ENCODE measurements at regions not wholly inside any gene's neighbourhood (a gene's known extent, or its start where the extent isn't known, plus 50 kb on each side); places are given as distances from the start of the nearest gene placed in this dataset.
"Not testable (repeated sequence)": the region's sequence is repeated elsewhere in the genome, so short reads cannot be mapped to it uniquely, and the experiment has no call there.

GRCh38 chr14:30402846-30403245 is 156.1 kb upstream of the G2E3 start:
- intact Hi-C loops (cut with micrococcal nuclease; ENCODE audit: unreplicated experiment) = no loop called here
- CTCF ChIA-PET = no interaction called here
- H3K27me3 Mint-ChIP-seq (ENCODE audit: unreplicated experiment) = peaks cover 57% of the 10 kb centered on the region
- no TSS peak for BruUV-seq (replicated peaks)
- peaks cover 2% of the 10 kb centered on the region for H3K9me3 Mint-ChIP-seq (ENCODE audit: low read depth, unreplicated experiment)
- H3K4me1 Mint-ChIP-seq (ENCODE audit: low read depth, unreplicated experiment) = no peaks in the 10 kb centered on the region
- TF ChIP-seq CTCF (IDR thresholded peaks at IDR 0.05; ENCODE audit: unreplicated experiment) = no peak
- no peak overlapping the region for H3K4me3 Mint-ChIP-seq (ENCODE audit: low read depth, unreplicated experiment)
- H3K36me3 Mint-ChIP-seq (ENCODE audit: insufficient read depth, unreplicated experiment) = no peaks in the 10 kb centered on the region
- no peak for DNase-seq
- H3K27ac Mint-ChIP-seq (ENCODE audit: unreplicated experiment) = no peak overlapping the region

GRCh38 chr14:30403791-30404190 is 155.2 kb upstream of the G2E3 start:
- intact Hi-C loops (cut with micrococcal nuclease; ENCODE audit: unreplicated experiment) = no loop called here
- H3K4me1 Mint-ChIP-seq (ENCODE audit: low read depth, unreplicated experiment) = no peaks in the 10 kb centered on the region
- no peaks in the 10 kb centered on the region for H3K36me3 Mint-ChIP-seq (ENCODE audit: insufficient read depth, unreplicated experiment)
- peaks cover 2% of the 10 kb centered on the region for H3K9me3 Mint-ChIP-seq (ENCODE audit: low read depth, unreplicated experiment)
- H3K27ac Mint-ChIP-seq (ENCODE audit: unreplicated experiment) = no peak overlapping the region
- no TSS peak for BruUV-seq (replicated peaks)
- no peak for DNase-seq
- H3K4me3 Mint-ChIP-seq (ENCODE audit: low read depth, unreplicated experiment) = no peak overlapping the region
- CTCF ChIA-PET = no interaction called here
- no peak for TF ChIP-seq CTCF (IDR thresholded peaks at IDR 0.05; ENCODE audit: unreplicated experiment)
- peaks cover 67% of the 10 kb centered on the region for H3K27me3 Mint-ChIP-seq (ENCODE audit: unreplicated experiment)

GRCh38 chr14:30409508-30410015 is 149.4 kb upstream of the G2E3 start:
- H3K4me1 Mint-ChIP-seq (ENCODE audit: low read depth, unreplicated experiment); H3K27ac Mint-ChIP-seq (ENCODE audit: unreplicated experiment); DNase-seq; BruUV-seq (replicated peaks); H3K9me3 Mint-ChIP-seq (ENCODE audit: low read depth, unreplicated experiment); H3K4me3 Mint-ChIP-seq (ENCODE audit: low read depth, unreplicated experiment); H3K36me3 Mint-ChIP-seq (ENCODE audit: insufficient read depth, unreplicated experiment); CTCF ChIA-PET; intact Hi-C loops (cut with micrococcal nuclease; ENCODE audit: unreplicated experiment): not testable (repeated sequence)
- H3K27me3 Mint-ChIP-seq (ENCODE audit: unreplicated experiment) = peaks cover 38% of the 10 kb centered on the region

- intact Hi-C loops (cut with micrococcal nuclease; ENCODE audit: unreplicated experiment) = no loop called here
- Mint-ChIP-seq H3K9me3 (ENCODE audit: low read depth, unreplicated experiment) (peaks cover 5% of the 10 kb centered on the region), H3K27me3 (ENCODE audit: unreplicated experiment) (peaks cover 37% of the 10 kb centered on the region), H3K4me1 (ENCODE audit: low read depth, unreplicated experiment) (no peaks in the 10 kb centered on the region), H3K4me3 (ENCODE audit: low read depth, unreplicated experiment) (no peak overlapping the region), H3K36me3 (ENCODE audit: insufficient read depth, unreplicated experiment) (no peaks in the 10 kb centered on the region), H3K27ac (ENCODE audit: unreplicated experiment) (no peak overlapping the region)
- no TSS peak for BruUV-seq (replicated peaks)
- TF ChIP-seq CTCF (IDR thresholded peaks at IDR 0.05; ENCODE audit: unreplicated experiment) = no peak
- DNase-seq = no peak
- CTCF ChIA-PET = interaction anchor here (0.7 kb wide), 1 partner anchor 105 kb away, joined by 4 read pairs; no protein-coding TSS in a partner anchor
Measured at GRCh38 chr14:30410986-30411385, 148.0 kb upstream of the G2E3 start.

GRCh38 chr14:30413184-30413583 is 145.8 kb upstream of the G2E3 start:
- CTCF ChIA-PET = interaction anchor here (0.6 kb wide), 1 partner anchor 1429 kb away, joined by 4 read pairs; no protein-coding TSS in a partner anchor
- H3K27ac Mint-ChIP-seq (ENCODE audit: unreplicated experiment); H3K4me1 Mint-ChIP-seq (ENCODE audit: low read depth, unreplicated experiment); H3K4me3 Mint-ChIP-seq (ENCODE audit: low read depth, unreplicated experiment); BruUV-seq (replicated peaks); intact Hi-C loops (cut with micrococcal nuclease; ENCODE audit: unreplicated experiment); DNase-seq; H3K9me3 Mint-ChIP-seq (ENCODE audit: low read depth, unreplicated experiment); H3K36me3 Mint-ChIP-seq (ENCODE audit: insufficient read depth, unreplicated experiment): not testable (repeated sequence)
- H3K27me3 Mint-ChIP-seq (ENCODE audit: unreplicated experiment) = peaks cover 15% of the 10 kb centered on the region
